ENCODE measurements at regions not wholly inside any gene's neighbourhood (a gene's known extent, or its start where the extent isn't known, plus 50 kb on each side); places are given as distances from the start of the nearest gene placed in this dataset.

DNA sequence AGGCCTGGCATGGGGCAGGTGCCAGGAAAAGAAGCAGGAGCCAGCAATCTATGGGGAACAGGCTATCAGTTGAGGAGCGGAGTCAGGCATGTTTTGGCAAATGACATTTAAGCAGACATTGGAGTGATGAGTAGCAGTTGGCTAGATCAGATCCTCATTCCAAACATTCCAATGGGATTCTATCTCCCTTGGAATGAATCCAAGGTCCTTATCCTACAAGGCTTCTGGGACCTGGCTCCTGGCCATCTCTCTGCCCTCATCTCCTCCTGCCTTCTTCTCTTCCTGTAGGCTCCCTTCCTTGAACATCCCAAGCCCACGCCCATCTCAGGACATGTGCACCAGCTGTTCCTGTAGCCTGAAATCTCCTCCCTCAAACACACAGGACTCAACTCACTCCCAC, 1074.5 kb downstream of the TBC1D22A start:
- no peak for FAIRE-seq
- DNase-seq (ENCODE audit: insufficient read length, low spot score): no peak
- TF ChIP-seq POLR2A (IDR thresholded peaks at IDR 0.05; ENCODE audit: low read depth, low read length) (no peak), TAF1 (IDR thresholded peaks at IDR 0.05; ENCODE audit: low read depth, low read length) (no peak), PAX5 (IDR thresholded peaks at IDR 0.05; ENCODE audit: insufficient read depth, low read length, severe bottlenecking) (no peak), POU2F2 (IDR thresholded peaks at IDR 0.05; ENCODE audit: low read depth, low read length) (no peak), SPI1 (IDR thresholded peaks at IDR 0.05; ENCODE audit: low read depth, low read length) (no peak), POLR2AphosphoS5 (IDR thresholded peaks at IDR 0.05; ENCODE audit: low read depth, low read length) (no peak)

DNA sequence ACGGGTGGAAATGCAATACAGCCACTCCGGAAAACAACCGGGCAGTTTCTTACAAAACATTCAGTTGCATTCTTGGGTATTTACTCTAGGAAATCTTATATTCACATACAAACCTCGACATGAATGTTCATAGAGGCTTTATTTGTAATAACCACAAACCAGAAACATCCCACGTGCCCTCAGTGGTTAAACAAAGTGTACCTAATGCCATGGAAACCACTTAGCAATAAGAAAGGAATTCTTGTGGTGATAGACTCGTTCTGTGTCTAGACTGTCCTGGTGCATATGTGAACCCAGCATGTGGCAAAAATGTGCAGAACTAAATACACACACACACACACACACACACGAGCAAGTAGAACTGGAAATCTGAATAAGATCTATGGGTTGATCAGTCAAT, 1073.3 kb downstream of the TBC1D22A start:
- no peak for TF ChIP-seq PAX5 (IDR thresholded peaks at IDR 0.05; ENCODE audit: insufficient read depth, low read length, severe bottlenecking)
- TF ChIP-seq SPI1 (IDR thresholded peaks at IDR 0.05; ENCODE audit: low read depth, low read length): no peak
- DNase-seq (ENCODE audit: insufficient read length, low spot score) (no peak), FAIRE-seq (no peak)

DNA sequence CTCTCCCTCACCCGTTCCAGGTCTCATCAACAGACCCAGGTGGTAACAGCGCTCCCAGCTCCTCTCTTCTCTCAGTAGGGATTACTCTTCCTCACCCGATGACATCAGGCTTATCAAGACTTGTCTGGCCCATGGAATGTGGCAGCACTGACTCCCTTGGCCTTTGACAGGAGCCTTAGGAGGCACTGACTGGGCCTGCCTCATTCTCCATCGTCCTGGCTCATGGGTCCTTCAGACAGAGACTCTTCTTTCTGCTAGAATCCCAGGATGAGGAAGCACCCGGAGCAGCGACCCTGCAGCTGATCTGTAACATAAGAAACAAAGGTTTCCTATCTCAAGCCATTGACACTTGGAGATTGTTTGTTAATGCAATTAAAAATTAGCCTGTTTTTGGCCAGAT, 1063.6 kb downstream of the TBC1D22A start:
- TF ChIP-seq SPI1 (IDR thresholded peaks at IDR 0.05; ENCODE audit: low read depth, low read length): no peak
- no peak for TF ChIP-seq POU2F2 (IDR thresholded peaks at IDR 0.05; ENCODE audit: low read depth, low read length)
- TF ChIP-seq PAX5 (IDR thresholded peaks at IDR 0.05; ENCODE audit: insufficient read depth, low read length, severe bottlenecking): no peak
- TF ChIP-seq POLR2A (IDR thresholded peaks at IDR 0.05; ENCODE audit: low read depth, low read length): no peak
- no peak for TF ChIP-seq TAF1 (IDR thresholded peaks at IDR 0.05; ENCODE audit: low read depth, low read length)
- TF ChIP-seq POLR2AphosphoS5 (IDR thresholded peaks at IDR 0.05; ENCODE audit: low read depth, low read length): no peak
- FAIRE-seq (no peak), DNase-seq (ENCODE audit: insufficient read length, low spot score) (no peak)

DNA sequence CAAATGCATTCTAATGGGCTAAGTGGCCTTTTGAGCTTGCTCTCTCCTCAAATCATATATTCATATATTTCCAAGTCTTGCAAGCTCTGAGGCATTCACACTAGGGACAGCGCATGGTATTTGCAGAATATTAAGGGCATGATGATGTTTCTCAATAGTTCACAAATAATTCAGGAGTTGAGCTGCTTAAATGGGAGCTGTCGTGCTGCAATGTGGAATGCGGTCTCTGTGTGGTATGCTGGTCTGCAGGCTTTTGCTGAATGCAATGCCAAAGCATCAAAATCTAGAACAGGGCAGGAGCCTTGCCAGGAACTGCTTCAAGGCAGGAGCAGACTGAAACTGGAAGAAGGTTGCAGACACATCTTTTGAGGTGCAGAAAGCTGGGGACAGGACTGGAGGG, 1060.0 kb downstream of the TBC1D22A start:
- DNase-seq (ENCODE audit: insufficient read length, low spot score) (no peak), FAIRE-seq (no peak)
- TF ChIP-seq POLR2A (IDR thresholded peaks at IDR 0.05; ENCODE audit: low read depth, low read length) (no peak), PAX5 (IDR thresholded peaks at IDR 0.05; ENCODE audit: insufficient read depth, low read length, severe bottlenecking) (no peak), SPI1 (IDR thresholded peaks at IDR 0.05; ENCODE audit: low read depth, low read length) (no peak), POLR2AphosphoS5 (IDR thresholded peaks at IDR 0.05; ENCODE audit: low read depth, low read length) (no peak), POU2F2 (IDR thresholded peaks at IDR 0.05; ENCODE audit: low read depth, low read length) (no peak), TAF1 (IDR thresholded peaks at IDR 0.05; ENCODE audit: low read depth, low read length) (no peak)

DNA sequence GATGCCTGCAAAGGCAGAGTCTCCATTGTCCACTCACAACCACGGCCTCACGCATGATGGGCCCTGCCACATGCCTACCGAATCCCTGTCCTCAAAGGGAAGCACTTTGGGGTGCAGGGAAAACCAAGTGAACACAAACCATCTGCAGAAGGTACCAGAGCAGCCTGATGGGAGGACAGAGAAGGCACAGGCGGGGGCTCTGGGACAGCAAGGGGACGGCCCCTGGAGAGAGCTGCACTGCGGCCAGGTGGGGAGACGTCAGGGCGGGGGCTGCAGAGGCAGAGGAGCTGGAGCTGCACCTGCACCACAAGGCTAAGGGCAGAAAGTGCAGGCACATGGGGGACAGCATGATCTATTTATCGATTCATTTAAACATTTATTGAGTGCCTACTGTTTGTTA, 1056.0 kb downstream of the TBC1D22A start:
- DNase-seq (ENCODE audit: insufficient read length, low spot score) (no peak), FAIRE-seq (no peak)
- no peak for TF ChIP-seq POLR2A (IDR thresholded peaks at IDR 0.05; ENCODE audit: low read depth, low read length)
- no peak for TF ChIP-seq PAX5 (IDR thresholded peaks at IDR 0.05; ENCODE audit: insufficient read depth, low read length, severe bottlenecking)
- TF ChIP-seq POLR2AphosphoS5 (IDR thresholded peaks at IDR 0.05; ENCODE audit: low read depth, low read length): no peak
- no peak for TF ChIP-seq POU2F2 (IDR thresholded peaks at IDR 0.05; ENCODE audit: low read depth, low read length)
- TF ChIP-seq SPI1 (IDR thresholded peaks at IDR 0.05; ENCODE audit: low read depth, low read length): no peak
- TF ChIP-seq TAF1 (IDR thresholded peaks at IDR 0.05; ENCODE audit: low read depth, low read length): no peak

DNA sequence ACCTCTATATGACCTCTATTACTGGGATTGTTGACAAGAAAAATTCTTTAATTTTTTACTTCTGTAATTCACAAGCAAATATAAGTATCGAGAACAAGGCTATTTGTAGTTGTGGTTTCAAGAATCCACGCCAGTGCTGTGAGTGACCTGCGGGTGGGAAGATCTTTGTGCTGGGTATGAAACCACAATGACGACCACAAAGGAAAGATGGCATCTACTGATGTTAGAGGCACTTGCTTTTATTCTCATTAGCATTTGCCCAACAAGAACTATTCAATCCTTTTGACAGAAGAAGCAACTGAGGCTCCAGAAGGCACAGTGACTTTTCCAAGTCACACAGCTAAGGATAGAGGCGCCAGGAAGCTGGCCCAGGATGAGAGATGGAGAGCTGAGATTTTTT, 1054.9 kb downstream of the TBC1D22A start:
- TF ChIP-seq TAF1 (IDR thresholded peaks at IDR 0.05; ENCODE audit: low read depth, low read length) (no peak), SPI1 (IDR thresholded peaks at IDR 0.05; ENCODE audit: low read depth, low read length) (no peak), POLR2A (IDR thresholded peaks at IDR 0.05; ENCODE audit: low read depth, low read length) (no peak), PAX5 (IDR thresholded peaks at IDR 0.05; ENCODE audit: insufficient read depth, low read length, severe bottlenecking) (no peak), POU2F2 (IDR thresholded peaks at IDR 0.05; ENCODE audit: low read depth, low read length) (no peak), POLR2AphosphoS5 (IDR thresholded peaks at IDR 0.05; ENCODE audit: low read depth, low read length) (no peak)
- FAIRE-seq (no peak), DNase-seq (ENCODE audit: insufficient read length, low spot score) (no peak)

DNA sequence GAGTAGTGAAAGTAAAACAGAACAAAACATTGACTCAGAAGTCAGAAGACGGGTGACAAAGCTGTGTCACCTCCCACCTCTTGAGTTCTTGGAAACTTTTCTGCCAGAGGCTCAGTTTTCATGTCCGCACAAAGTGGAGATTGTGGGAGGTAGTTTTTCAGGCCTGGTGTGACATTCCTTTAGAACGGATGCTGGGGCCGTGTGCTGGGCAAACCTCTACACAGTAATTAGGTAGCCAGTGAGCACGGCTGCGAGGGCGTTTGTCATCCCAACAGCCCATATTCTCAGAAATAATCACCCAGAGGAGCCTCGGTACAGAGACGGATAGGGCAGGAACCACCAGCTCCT, 1054.4 kb downstream of the TBC1D22A start:
- DNase-seq (ENCODE audit: insufficient read length, low spot score) (no peak), FAIRE-seq (no peak)
- TF ChIP-seq PAX5 (IDR thresholded peaks at IDR 0.05; ENCODE audit: insufficient read depth, low read length, severe bottlenecking) (no peak), POLR2AphosphoS5 (IDR thresholded peaks at IDR 0.05; ENCODE audit: low read depth, low read length) (no peak), TAF1 (IDR thresholded peaks at IDR 0.05; ENCODE audit: low read depth, low read length) (no peak)

DNA sequence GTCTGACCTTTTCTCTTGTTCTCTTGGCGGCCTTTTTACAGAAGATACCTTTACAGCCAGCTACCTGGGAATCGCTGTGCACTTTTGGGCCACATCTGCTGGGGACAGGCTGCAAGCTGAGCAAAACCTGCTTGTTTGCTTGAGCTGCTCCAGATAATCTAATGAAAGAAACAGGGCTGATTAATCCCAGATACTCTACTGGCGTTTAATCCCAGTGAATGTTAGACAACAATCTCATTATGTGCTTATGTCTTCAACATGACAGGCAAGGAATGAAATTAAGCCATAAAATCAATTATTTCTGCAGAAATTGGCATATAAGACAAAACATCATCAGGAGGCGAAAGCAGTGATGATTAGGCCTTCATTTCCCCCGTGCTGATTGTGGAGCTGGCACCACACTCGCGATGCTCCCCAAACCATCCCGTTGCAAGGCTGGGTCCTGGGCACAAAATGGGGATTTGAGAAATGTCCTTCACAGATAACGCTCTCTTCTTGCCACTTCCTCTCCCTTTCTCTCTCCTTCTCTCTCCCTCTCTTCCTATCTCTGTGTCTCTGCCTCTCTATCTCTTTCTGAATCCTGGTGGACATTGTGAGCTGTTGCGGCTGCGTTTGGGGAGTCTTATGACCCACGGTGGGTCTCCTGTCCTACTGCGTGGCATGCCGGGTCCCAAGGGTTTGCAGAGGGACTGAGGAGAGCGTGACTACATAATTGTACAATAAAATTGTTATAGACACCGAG, 1053.8 kb downstream of the TBC1D22A start:
- DNase-seq (ENCODE audit: insufficient read length, low spot score) (no peak), FAIRE-seq (no peak)
- TF ChIP-seq POLR2AphosphoS5 (IDR thresholded peaks at IDR 0.05; ENCODE audit: low read depth, low read length): no peak
- TF ChIP-seq POU2F2 (IDR thresholded peaks at IDR 0.05; ENCODE audit: low read depth, low read length): no peak
- TF ChIP-seq POLR2A (IDR thresholded peaks at IDR 0.05; ENCODE audit: low read depth, low read length): no peak
- TF ChIP-seq PAX5 (IDR thresholded peaks at IDR 0.05; ENCODE audit: insufficient read depth, low read length, severe bottlenecking): no peak
- TF ChIP-seq TAF1 (IDR thresholded peaks at IDR 0.05; ENCODE audit: low read depth, low read length): no peak
- TF ChIP-seq SPI1 (IDR thresholded peaks at IDR 0.05; ENCODE audit: low read depth, low read length): no peak

DNA sequence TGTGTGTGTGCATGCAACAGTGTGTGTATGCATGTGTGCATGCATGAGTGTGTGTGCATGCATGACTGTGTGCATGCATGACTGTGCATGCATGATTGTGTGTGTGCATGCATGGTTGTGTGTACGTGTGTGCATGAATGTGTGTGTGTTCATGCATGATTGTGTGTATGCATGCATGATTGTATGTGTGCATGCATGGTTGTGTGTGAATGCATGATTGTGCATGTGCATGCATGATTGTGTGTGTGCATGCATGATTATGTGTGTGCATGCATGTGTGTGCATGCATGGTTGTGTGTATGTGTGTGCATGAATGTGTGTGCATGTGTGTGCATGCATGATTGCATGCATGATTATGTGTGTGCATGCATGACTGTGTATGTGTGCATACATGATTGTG, 1052.0 kb downstream of the TBC1D22A start:
- no peak for TF ChIP-seq POLR2A (IDR thresholded peaks at IDR 0.05; ENCODE audit: low read depth, low read length)
- no peak for TF ChIP-seq PAX5 (IDR thresholded peaks at IDR 0.05; ENCODE audit: insufficient read depth, low read length, severe bottlenecking)
- FAIRE-seq (no peak), DNase-seq (ENCODE audit: insufficient read length, low spot score) (no peak)

DNA sequence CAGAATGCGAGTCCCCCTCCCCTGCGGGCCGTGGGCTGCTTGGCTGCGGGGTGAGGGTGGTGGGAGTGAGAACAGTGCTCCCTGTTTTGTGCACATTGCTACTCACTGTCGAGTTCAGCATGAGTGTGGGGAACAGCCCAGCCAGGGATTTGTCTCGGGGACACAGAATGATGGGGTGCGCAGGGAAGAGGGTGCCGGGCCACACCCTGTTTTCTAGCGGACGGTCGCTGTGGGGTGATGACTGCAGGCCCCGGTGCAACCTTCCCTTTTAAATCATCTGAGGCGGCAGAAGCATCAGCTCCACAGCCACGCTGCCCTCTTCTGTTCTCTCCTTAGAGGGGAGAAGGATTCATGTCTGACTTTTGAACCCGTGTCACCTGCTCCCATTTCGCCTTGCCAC, 1051.2 kb downstream of the TBC1D22A start:
- TF ChIP-seq PAX5 (IDR thresholded peaks at IDR 0.05; ENCODE audit: insufficient read depth, low read length, severe bottlenecking) (no peak), TAF1 (IDR thresholded peaks at IDR 0.05; ENCODE audit: low read depth, low read length) (no peak), POLR2AphosphoS5 (IDR thresholded peaks at IDR 0.05; ENCODE audit: low read depth, low read length) (no peak), SPI1 (IDR thresholded peaks at IDR 0.05; ENCODE audit: low read depth, low read length) (no peak), POLR2A (IDR thresholded peaks at IDR 0.05; ENCODE audit: low read depth, low read length) (no peak), POU2F2 (IDR thresholded peaks at IDR 0.05; ENCODE audit: low read depth, low read length) (no peak)
- FAIRE-seq (no peak), DNase-seq (ENCODE audit: insufficient read length, low spot score) (no peak)

All from GM12891 (cell line).